C4-2B (cell line): ENCODE measurements at regions not wholly inside any gene's neighbourhood (a gene's known extent, or its start where the extent isn't known, plus 50 kb on each side); places are given as distances from the start of the nearest gene placed in this dataset.

Experiments
- ZFX ChIP-seq: fragments of 450-650 bp; IDR thresholded peaks from 2 replicates; pipeline ENCODE4 v1.6.1; 2017
- TF ChIP-seq, protein P1 (sequence below): fragments of 450-650 bp; conservative IDR thresholded peaks from 2 replicates; pipeline ENCODE4 v1.5.1; 2017; ENCODE audit warnings: mild to moderate bottlenecking

GRCh38 chr2:147542351-147542750 is 302.5 kb upstream of the ACVR2A start:
- TF ChIP-seq ZFX, result no peak
- TF ChIP-seq, protein P1, sequence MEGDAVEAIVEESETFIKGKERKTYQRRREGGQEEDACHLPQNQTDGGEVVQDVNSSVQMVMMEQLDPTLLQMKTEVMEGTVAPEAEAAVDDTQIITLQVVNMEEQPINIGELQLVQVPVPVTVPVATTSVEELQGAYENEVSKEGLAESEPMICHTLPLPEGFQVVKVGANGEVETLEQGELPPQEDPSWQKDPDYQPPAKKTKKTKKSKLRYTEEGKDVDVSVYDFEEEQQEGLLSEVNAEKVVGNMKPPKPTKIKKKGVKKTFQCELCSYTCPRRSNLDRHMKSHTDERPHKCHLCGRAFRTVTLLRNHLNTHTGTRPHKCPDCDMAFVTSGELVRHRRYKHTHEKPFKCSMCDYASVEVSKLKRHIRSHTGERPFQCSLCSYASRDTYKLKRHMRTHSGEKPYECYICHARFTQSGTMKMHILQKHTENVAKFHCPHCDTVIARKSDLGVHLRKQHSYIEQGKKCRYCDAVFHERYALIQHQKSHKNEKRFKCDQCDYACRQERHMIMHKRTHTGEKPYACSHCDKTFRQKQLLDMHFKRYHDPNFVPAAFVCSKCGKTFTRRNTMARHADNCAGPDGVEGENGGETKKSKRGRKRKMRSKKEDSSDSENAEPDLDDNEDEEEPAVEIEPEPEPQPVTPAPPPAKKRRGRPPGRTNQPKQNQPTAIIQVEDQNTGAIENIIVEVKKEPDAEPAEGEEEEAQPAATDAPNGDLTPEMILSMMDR, result no peak
